ENCODE measurements at regions not wholly inside any gene's neighbourhood (a gene's known extent, or its start where the extent isn't known, plus 50 kb on each side); places are given as distances from the start of the nearest gene placed in this dataset.

- H3K4me3 ChIP-seq: no peak overlapping the region
- H3K9me3 ChIP-seq: peaks cover 0 to 15% (median 0%) of the 10 kb centered on the region in 11 donors
- H3K4me1 ChIP-seq: peaks cover 0 to 4% (median 0%) of the 10 kb centered on the region in 9 donors
- H3K27me3 ChIP-seq: no peaks in the 10 kb centered on the region
- DNase-seq (no peak), ATAC-seq (no peak)
- no peaks in the 10 kb centered on the region for H3K36me3 ChIP-seq
- TF ChIP-seq CTCF (IDR thresholded peaks at IDR 0.05): no peak
- 91 to 95% methylated on average over 1 of the region's 1 CpG for WGBS, 2 donors
- intact Hi-C loops (cut with DNase I): loop anchor here in 1 of 10 donors (10.0 kb wide), 1 partner anchor 75 kb away; no protein-coding TSS in a partner anchor
- H3K27ac ChIP-seq: no peak overlapping the region
Observed at GRCh38 chr9:107899961-107900330, 410.4 kb upstream of the KLF4 start.

DNA sequence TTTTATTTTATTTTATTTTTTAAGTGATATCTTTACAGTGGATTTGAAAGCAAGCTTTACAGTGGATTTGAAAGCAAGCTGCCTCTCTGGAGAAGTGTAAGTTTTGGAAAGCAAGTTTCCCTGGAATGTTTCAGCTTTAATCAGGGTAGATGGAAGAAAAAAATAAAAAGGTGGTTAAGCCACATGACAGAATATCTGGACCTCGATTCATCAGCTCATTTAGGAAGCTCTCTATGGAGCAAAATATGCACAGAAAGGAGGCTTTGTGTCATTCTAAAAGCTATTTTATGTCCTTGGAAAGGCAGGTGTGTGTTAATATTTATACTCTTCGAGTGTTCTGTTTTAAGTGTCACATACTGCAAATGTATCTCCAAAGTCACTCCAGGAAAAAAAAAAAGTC is 409.2 kb upstream of the KLF4 start:
- intact Hi-C loops (cut with DNase I): no loop called here
- Histone ChIP-seq H3K4me3 (no peak overlapping the region), H3K27me3 (no peaks in the 10 kb centered on the region), H3K4me1 (no peaks in the 10 kb centered on the region), H3K27ac (no peak overlapping the region), H3K36me3 (no peaks in the 10 kb centered on the region), H3K9me3 (peaks cover 0 to 15% (median 0%) of the 10 kb centered on the region in 11 donors)
- WGBS, 2 donors: 58% methylated on average over 2 of the region's 2 CpGs
- TF ChIP-seq CTCF (IDR thresholded peaks at IDR 0.05): no peak
- no peak for DNase-seq
- ATAC-seq: no peak

GRCh38 chr9:107896544-107896943 is 407.0 kb upstream of the KLF4 start:
- 83 to 95% methylated on average over 1 of the region's 1 CpG for WGBS, 2 donors
- Histone ChIP-seq H3K9me3 (peaks cover 0 to under 1% (median 0%) of the 10 kb centered on the region in 11 donors), H3K36me3 (no peaks in the 10 kb centered on the region), H3K4me3 (no peak overlapping the region), H3K4me1 (no peaks in the 10 kb centered on the region), H3K27ac (no peak overlapping the region), H3K27me3 (no peaks in the 10 kb centered on the region)
- no peak for DNase-seq
- intact Hi-C loops (cut with DNase I): no loop called here
- ATAC-seq: no peak
- TF ChIP-seq CTCF (IDR thresholded peaks at IDR 0.05): no peak

DNA sequence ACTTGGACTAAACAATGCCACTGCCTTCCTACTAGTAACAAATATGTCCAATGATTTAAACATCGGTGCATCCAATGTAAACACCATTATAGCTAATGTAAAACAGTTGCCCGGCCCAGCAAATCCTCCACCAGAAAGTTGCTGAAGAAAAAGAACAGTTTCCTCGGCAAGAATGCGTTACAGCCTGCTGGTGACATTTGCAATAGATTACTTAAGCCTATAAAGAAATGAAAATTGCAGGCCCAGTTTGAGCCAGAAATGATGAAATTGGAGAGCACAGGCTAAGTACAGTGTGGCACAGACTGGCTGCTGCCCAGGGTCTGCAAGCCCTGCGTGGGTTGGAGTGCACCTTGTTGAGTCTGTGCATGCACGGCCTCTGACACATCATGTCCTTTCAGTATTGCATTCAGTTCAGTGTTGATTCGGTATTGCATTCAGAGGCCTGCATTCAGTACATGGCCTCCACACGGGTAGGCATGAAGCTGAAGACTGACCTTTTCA is 406.0 kb upstream of the KLF4 start:
- Histone ChIP-seq H3K27me3 (no peaks in the 10 kb centered on the region), H3K9me3 (peaks cover 0 to 6% (median 0%) of the 10 kb centered on the region in 11 donors), H3K4me3 (no peak overlapping the region), H3K27ac (no peak overlapping the region), H3K36me3 (no peaks in the 10 kb centered on the region), H3K4me1 (no peaks in the 10 kb centered on the region)
- WGBS, 2 donors: 82 to 83% methylated on average over 8 of the region's 8 CpGs
- peak in 1 of 8 donors; percentile 25 for ATAC-seq
- intact Hi-C loops (cut with DNase I): no loop called here
- TF ChIP-seq CTCF (IDR thresholded peaks at IDR 0.05): no peak
- no peak for DNase-seq

Data from heart right ventricle (tissue), 16 donors.